ENCODE measurements at regions not wholly inside any gene's neighbourhood (a gene's known extent, or its start where the extent isn't known, plus 50 kb on each side); places are given as distances from the start of the nearest gene placed in this dataset.

DNA sequence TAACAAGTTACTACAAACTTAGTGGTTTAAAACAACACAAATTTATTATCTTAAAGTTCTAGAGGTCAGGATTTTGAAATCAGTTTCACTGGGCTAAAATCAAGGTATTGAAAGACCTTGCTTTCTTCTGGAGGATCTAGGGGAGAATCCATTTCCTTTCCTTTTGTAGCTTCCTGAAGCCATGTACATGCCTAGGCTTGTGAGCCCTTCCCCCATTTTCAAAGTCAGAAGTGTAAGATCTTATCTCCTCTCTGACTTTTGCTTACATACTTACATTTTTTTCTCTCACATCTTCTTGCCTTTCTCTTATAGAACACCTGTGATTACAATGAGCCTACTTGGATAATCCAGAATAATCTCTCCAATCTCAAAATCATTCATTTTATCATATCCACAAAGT, 78.7 kb upstream of the MBOAT2 start:
- Histone ChIP-seq H3K4me3 (no peak overlapping the region), H4K20me1 (ENCODE audit: control insufficient read depth, insufficient read depth) (no peaks in the 10 kb centered on the region), H3K4me2 (ENCODE audit: control insufficient read depth, insufficient read depth) (no peak overlapping the region), H3K27ac (ENCODE audit: control insufficient read depth, insufficient read depth) (no peak overlapping the region), H3K4me1 (ENCODE audit: control insufficient read depth, insufficient read depth, low read length) (no peaks in the 10 kb centered on the region), H3K79me2 (ENCODE audit: control insufficient read depth, insufficient read depth, low read length) (no peaks in the 10 kb centered on the region), H3K9ac (ENCODE audit: control insufficient read depth, insufficient read depth, low read length) (no peak overlapping the region), H2AFZ (ENCODE audit: control insufficient read depth, low read depth, low read length) (no peak overlapping the region), H3K36me3 (ENCODE audit: control insufficient read depth in 2 of 2, insufficient read depth in 2 of 2, low read length in 1 of 2) (no peaks in the 10 kb centered on the region), H3K27me3 (replicated peaks in 1 of 2; ENCODE audit: control insufficient read depth in 2 of 2, insufficient read depth in 2 of 2, low read length in 1 of 2) (no peaks in the 10 kb centered on the region), H3K9me3 (replicated peaks; ENCODE audit: control insufficient read depth, insufficient read depth, low read length) (no peaks in the 10 kb centered on the region; the same call in 1 of the 3 replicates)
- ChIA-PET CTCF (no interaction called here), POLR2A (no interaction called here), RAD21 (ENCODE audit: unreplicated experiment) (no interaction called here), SMC1A (ENCODE audit: uncharacterized antibody, unreplicated experiment) (interaction anchor here (0.6 to 1.0 kb wide), 2 partner anchors 9 to 838 kb away, joined by 3 to 4 read pairs; no protein-coding TSS in a partner anchor)
- DNase-seq (ENCODE audit: low read depth, low spot score) (no peak), ATAC-seq (no peak), FAIRE-seq (no peak)
- intact Hi-C loops (cut with micrococcal nuclease; ENCODE audit: unreplicated experiment) (no loop called here), in situ Hi-C loops (cut with MboI) (no loop called here)
- TF ChIP-seq MXI1 (IDR thresholded peaks at IDR 0.05; ENCODE audit: low read depth, low read length) = no peak
- TF ChIP-seq, protein P1, sequence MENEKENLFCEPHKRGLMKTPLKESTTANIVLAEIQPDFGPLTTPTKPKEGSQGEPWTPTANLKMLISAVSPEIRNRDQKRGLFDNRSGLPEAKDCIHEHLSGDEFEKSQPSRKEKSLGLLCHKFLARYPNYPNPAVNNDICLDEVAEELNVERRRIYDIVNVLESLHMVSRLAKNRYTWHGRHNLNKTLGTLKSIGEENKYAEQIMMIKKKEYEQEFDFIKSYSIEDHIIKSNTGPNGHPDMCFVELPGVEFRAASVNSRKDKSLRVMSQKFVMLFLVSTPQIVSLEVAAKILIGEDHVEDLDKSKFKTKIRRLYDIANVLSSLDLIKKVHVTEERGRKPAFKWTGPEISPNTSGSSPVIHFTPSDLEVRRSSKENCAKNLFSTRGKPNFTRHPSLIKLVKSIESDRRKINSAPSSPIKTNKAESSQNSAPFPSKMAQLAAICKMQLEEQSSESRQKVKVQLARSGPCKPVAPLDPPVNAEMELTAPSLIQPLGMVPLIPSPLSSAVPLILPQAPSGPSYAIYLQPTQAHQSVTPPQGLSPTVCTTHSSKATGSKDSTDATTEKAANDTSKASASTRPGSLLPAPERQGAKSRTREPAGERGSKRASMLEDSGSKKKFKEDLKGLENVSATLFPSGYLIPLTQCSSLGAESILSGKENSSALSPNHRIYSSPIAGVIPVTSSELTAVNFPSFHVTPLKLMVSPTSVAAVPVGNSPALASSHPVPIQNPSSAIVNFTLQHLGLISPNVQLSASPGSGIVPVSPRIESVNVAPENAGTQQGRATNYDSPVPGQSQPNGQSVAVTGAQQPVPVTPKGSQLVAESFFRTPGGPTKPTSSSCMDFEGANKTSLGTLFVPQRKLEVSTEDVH (IDR thresholded peaks at IDR 0.05; ENCODE audit: low read depth, partially characterized antibody) = no peak
- TF ChIP-seq SPI1 (IDR thresholded peaks at IDR 0.05; ENCODE audit: borderline replicate concordance, insufficient read depth, low read depth, low read length) = no peak
- TF ChIP-seq, protein P2, sequence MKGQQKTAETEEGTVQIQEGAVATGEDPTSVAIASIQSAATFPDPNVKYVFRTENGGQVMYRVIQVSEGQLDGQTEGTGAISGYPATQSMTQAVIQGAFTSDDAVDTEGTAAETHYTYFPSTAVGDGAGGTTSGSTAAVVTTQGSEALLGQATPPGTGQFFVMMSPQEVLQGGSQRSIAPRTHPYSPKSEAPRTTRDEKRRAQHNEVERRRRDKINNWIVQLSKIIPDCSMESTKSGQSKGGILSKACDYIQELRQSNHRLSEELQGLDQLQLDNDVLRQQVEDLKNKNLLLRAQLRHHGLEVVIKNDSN (IDR thresholded peaks at IDR 0.05; ENCODE audit: borderline replicate concordance, extremely low read length, insufficient read depth, low read depth, low read length) = no peak
- no peak for TF ChIP-seq MYB (IDR thresholded peaks at IDR 0.05; ENCODE audit: borderline replicate concordance, low read depth, low read length)
- no peak for TF ChIP-seq LARP7 (IDR thresholded peaks at IDR 0.05)
- TF ChIP-seq RAD21 (IDR thresholded peaks at IDR 0.05; ENCODE audit: insufficient read depth, low read depth, low read length) = no peak
- no TSS peak for BruUV-seq (replicated peaks)
